GM19463 (cell line): ENCODE measurements at regions not wholly inside any gene's neighbourhood (a gene's known extent, or its start where the extent isn't known, plus 50 kb on each side); places are given as distances from the start of the nearest gene placed in this dataset.

ENCODE experiments used
- ATAC-seq: cut with Tn5 transposase; IDR thresholded peaks from one replicate; pipeline ENCODE4 v1.9.1; 2021; ENCODE audit warnings: mild to moderate bottlenecking, moderate library complexity; ENCODE audit not compliant: unreplicated experiment

- ATAC-seq, result no peak
Observed at GRCh38 chr17:71402661-71403141, 718.1 kb upstream of the SOX9 start.

- ATAC-seq, result no peak
Observed at GRCh38 chr17:71405101-71405500, 715.7 kb upstream of the SOX9 start.

GRCh38 chr17:71407981-71408380, 712.8 kb upstream of the SOX9 start:
- no peak for ATAC-seq

GRCh38 chr17:71409137-71409536, 711.7 kb upstream of the SOX9 start:
- ATAC-seq, result no peak

GRCh38 chr17:71409712-71410111, 711.1 kb upstream of the SOX9 start:
- no peak for ATAC-seq

- ATAC-seq, result no peak
Observed at GRCh38 chr17:71412803-71413202, 708.0 kb upstream of the SOX9 start.

GRCh38 chr17:71413935-71414334, 706.9 kb upstream of the SOX9 start:
- ATAC-seq, result no peak

GRCh38 chr17:71417142-71417541, 703.7 kb upstream of the SOX9 start:
- no peak for ATAC-seq

GRCh38 chr17:71422968-71423367, 697.9 kb upstream of the SOX9 start:
- ATAC-seq, result no peak

- ATAC-seq, result no peak
Observed at GRCh38 chr17:71423871-71424546, 696.8 kb upstream of the SOX9 start.

GRCh38 chr17:71427801-71428200, 693.0 kb upstream of the SOX9 start:
- ATAC-seq, result no peak

GRCh38 chr17:71428897-71429296, 691.9 kb upstream of the SOX9 start:
- ATAC-seq, result no peak

GRCh38 chr17:71430281-71430680, 690.5 kb upstream of the SOX9 start:
- ATAC-seq, result no peak

- no peak for ATAC-seq
Observed at GRCh38 chr17:71431146-71431545, 689.7 kb upstream of the SOX9 start.

GRCh38 chr17:71432378-71433315, 688.2 kb upstream of the SOX9 start:
- no peak for ATAC-seq

GRCh38 chr17:71434716-71435115, 686.1 kb upstream of the SOX9 start:
- no peak for ATAC-seq

GRCh38 chr17:71436479-71436878, 684.3 kb upstream of the SOX9 start:
- no peak for ATAC-seq

GRCh38 chr17:71437166-71437565, 683.7 kb upstream of the SOX9 start:
- no peak for ATAC-seq

GRCh38 chr17:71438631-71439146, 682.1 kb upstream of the SOX9 start:
- no peak for ATAC-seq

GRCh38 chr17:71440513-71440912, 680.3 kb upstream of the SOX9 start:
- no peak for ATAC-seq

- no peak for ATAC-seq
Observed at GRCh38 chr17:71441098-71441497, 679.7 kb upstream of the SOX9 start.

- no peak for ATAC-seq
Observed at GRCh38 chr17:71444078-71444477, 676.7 kb upstream of the SOX9 start.
